PC-3 (cell line): ENCODE measurements at regions not wholly inside any gene's neighbourhood (a gene's known extent, or its start where the extent isn't known, plus 50 kb on each side); places are given as distances from the start of the nearest gene placed in this dataset.

ENCODE experiments used
- EZH2 ChIP-seq: fragments of 300-600 bp; sonication (generic); IDR thresholded peaks from one replicate; pipeline ENCODE4 v1.6.1; 2017; ENCODE audit warnings: antibody characterized with exemption, mild to moderate bottlenecking, low read length; ENCODE audit not compliant: unreplicated experiment
- EZH2phosphoT487 ChIP-seq: fragments of 300-600 bp; sonication (generic); IDR thresholded peaks from 2 replicates; pipeline ENCODE4 v1.6.1; 2018; ENCODE audit warnings: mild to moderate bottlenecking, antibody characterized with exemption, low read length, borderline replicate concordance
- TF ChIP-seq, protein P1 (sequence below): fragments of 300-600 bp; sonication (generic); conservative IDR thresholded peaks from 2 replicates; pipeline ENCODE4 v1.5.1; 2017; ENCODE audit warnings: antibody characterized with exemption, low read depth, mild to moderate bottlenecking, low read length

- TF ChIP-seq, protein P1, sequence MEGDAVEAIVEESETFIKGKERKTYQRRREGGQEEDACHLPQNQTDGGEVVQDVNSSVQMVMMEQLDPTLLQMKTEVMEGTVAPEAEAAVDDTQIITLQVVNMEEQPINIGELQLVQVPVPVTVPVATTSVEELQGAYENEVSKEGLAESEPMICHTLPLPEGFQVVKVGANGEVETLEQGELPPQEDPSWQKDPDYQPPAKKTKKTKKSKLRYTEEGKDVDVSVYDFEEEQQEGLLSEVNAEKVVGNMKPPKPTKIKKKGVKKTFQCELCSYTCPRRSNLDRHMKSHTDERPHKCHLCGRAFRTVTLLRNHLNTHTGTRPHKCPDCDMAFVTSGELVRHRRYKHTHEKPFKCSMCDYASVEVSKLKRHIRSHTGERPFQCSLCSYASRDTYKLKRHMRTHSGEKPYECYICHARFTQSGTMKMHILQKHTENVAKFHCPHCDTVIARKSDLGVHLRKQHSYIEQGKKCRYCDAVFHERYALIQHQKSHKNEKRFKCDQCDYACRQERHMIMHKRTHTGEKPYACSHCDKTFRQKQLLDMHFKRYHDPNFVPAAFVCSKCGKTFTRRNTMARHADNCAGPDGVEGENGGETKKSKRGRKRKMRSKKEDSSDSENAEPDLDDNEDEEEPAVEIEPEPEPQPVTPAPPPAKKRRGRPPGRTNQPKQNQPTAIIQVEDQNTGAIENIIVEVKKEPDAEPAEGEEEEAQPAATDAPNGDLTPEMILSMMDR, result no peak
- no peak for TF ChIP-seq EZH2
- TF ChIP-seq EZH2phosphoT487, result no peak
Measured at GRCh38 chr11:109140426-109140825, 281.6 kb upstream of the C11orf87 start.
